HepG2 (cell line): ENCODE measurements at regions not wholly inside any gene's neighbourhood (a gene's known extent, or its start where the extent isn't known, plus 50 kb on each side); places are given as distances from the start of the nearest gene placed in this dataset.

Source experiments
- CTCF ChIP-seq: sonication (generic); formaldehyde crosslinking; IDR thresholded peaks from 2 replicates; pipeline ENCODE4 v1.5.0; 2020; ENCODE audit warnings: mild to moderate bottlenecking, missing genetic modification reagents, moderate library complexity
- E2F2 ChIP-seq: sonication (generic); formaldehyde crosslinking; IDR thresholded peaks from 2 replicates; pipeline ENCODE4 v1.4.0; 2020; ENCODE audit warnings: missing genetic modification reagents, borderline replicate concordance
- E2F5 ChIP-seq: sonication (generic); formaldehyde crosslinking; conservative IDR thresholded peaks from 2 replicates; pipeline ENCODE4 v1.4.0; 2020; ENCODE audit warnings: missing genetic modification reagents
- EED ChIP-seq: sonication (generic); formaldehyde crosslinking; IDR thresholded peaks from 2 replicates; pipeline ENCODE4 v1.5.0; 2020; ENCODE audit warnings: mild to moderate bottlenecking, missing genetic modification reagents
- HBP1 ChIP-seq: IDR thresholded peaks from 2 replicates; pipeline ENCODE4 v1.6.1; 2016; ENCODE audit warnings: low read depth, control low read depth
- KDM5A ChIP-seq: fragments of 200-600 bp; sonication (generic); IDR thresholded peaks from 2 replicates; pipeline ENCODE4 v1.7.0; 2018; ENCODE audit warnings: antibody characterized with exemption, mild to moderate bottlenecking, low read length, borderline replicate concordance
- MAZ ChIP-seq, 2 experiments: sonication (generic) in 1 of 2; formaldehyde crosslinking in 1 of 2; IDR thresholded peaks; 2 replicates each; pipeline versions ENCODE4 v1.5.0 to v1.6.1; 2012 to 2020; ENCODE audit warnings: low read depth in 2 of 2, mild to moderate bottlenecking in 2 of 2, borderline replicate concordance in 1 of 2, improper control_type of control experiment in 1 of 2, low read length in 1 of 2, missing genetic modification reagents in 1 of 2, moderate library complexity in 1 of 2
- NCOR1 ChIP-seq: fragments of 200-600 bp; sonication (generic); IDR thresholded peaks from 2 replicates; pipeline ENCODE4 v1.7.0; 2017; ENCODE audit warnings: antibody characterized with exemption, low read length, borderline replicate concordance
- POLR2A ChIP-seq, 2 experiments: IDR thresholded peaks; 2 replicates each; pipeline ENCODE4 v1.6.1; 2011; ENCODE audit warnings: low read depth in 2 of 2, low read length in 2 of 2, mild to moderate bottlenecking in 1 of 2, moderate library complexity in 1 of 2; ENCODE audit not compliant: insufficient read depth in 1 of 2
- RAD51 ChIP-seq: fragments of 450-650 bp; IDR thresholded peaks from 2 replicates; pipeline ENCODE4 v1.6.1; 2016; ENCODE audit warnings: borderline replicate concordance
- ZNF747 ChIP-seq: sonication (generic); formaldehyde crosslinking; IDR thresholded peaks from 2 replicates; pipeline ENCODE4 v1.8.1; 2023; ENCODE audit warnings: missing genetic modification reagents, mild to moderate bottlenecking, borderline replicate concordance
- ZNF879 ChIP-seq: sonication (generic); formaldehyde crosslinking; IDR thresholded peaks from 2 replicates; pipeline ENCODE4 v1.8.1; 2023; ENCODE audit warnings: missing genetic modification reagents

- TF ChIP-seq E2F5 (no peak), HBP1 (CRISPR knock-in tag) (no peak), KDM5A (no peak), NCOR1 (no peak), CTCF (CRISPR knock-in tag) (no peak), ZNF879 (no peak), E2F2 (CRISPR knock-in tag) (no peak), POLR2A (IDR thresholded peaks at IDR 0.05; ENCODE audit: insufficient read depth in 1 of 2, low read depth in 2 of 2, low read length in 2 of 2) (no peak), RAD51 (no peak), MAZ (IDR thresholded peaks at IDR 0.05; ENCODE audit: borderline replicate concordance, low read depth, low read length) (no peak), MAZ (CRISPR knock-in tag; IDR thresholded peaks at IDR 0.05; ENCODE audit: low read depth) (no peak), ZNF747 (CRISPR knock-in tag) (no peak), EED (CRISPR knock-in tag) (no peak)
These were observed 151.1 kb upstream of the COX10 start for GRCh38 chr17:13918247-13918646.
